Transverse colon (tissue), 4 donors: ENCODE measurements at regions not wholly inside any gene's neighbourhood (a gene's known extent, or its start where the extent isn't known, plus 50 kb on each side); places are given as distances from the start of the nearest gene placed in this dataset.

ENCODE experiments used
- POLR2A ChIP-seq: fragments of 450-650 bp; IDR thresholded peaks from one replicate; pipeline ENCODE4 v1.6.1; 2016; ENCODE audit warnings: antibody characterized with exemption, mild to moderate bottlenecking, moderate library complexity
- POLR2AphosphoS5 ChIP-seq, 3 donors: sonication (generic); formaldehyde crosslinking; IDR thresholded peaks; one replicate each; pipeline ENCODE4 v1.6.1; 2016; ENCODE audit warnings: antibody characterized with exemption in 3 of 3
- TF ChIP-seq, protein P1 (sequence below), 5 experiments: fragments of 200-600 bp in 3 of 5; fragments of 450-650 bp in 2 of 5; sonication (generic) in 3 of 5; IDR thresholded peaks; 1 replicate in 2 of 5; 2 replicates in 3 of 5; pipeline ENCODE4 v1.5.1; 2016 to 2017; ENCODE audit warnings: antibody characterized with exemption in 5 of 5, inconsistent platforms in 3 of 5, mild to moderate bottlenecking in 2 of 5, moderate library complexity in 1 of 5

DNA sequence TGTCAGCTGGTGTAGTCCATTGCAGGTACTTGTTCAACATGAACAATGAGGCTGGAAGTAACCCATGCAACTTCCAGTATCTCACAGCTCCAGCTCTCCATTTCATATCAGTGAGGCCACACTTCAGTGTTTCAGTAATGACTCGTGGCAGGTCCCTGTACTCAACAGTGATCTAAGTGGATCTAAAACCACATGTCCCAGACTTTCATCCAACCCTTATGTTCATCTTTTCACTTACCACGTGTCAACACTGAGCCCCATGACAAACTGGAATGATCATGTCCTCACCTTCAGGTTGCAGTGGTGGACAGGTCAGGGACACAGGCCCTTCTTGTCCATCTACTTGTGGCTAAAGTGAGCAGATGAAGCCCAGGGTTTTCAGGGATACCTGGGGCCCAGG, 155.0 kb upstream of the GRB10 start:
- TF ChIP-seq, protein P1, sequence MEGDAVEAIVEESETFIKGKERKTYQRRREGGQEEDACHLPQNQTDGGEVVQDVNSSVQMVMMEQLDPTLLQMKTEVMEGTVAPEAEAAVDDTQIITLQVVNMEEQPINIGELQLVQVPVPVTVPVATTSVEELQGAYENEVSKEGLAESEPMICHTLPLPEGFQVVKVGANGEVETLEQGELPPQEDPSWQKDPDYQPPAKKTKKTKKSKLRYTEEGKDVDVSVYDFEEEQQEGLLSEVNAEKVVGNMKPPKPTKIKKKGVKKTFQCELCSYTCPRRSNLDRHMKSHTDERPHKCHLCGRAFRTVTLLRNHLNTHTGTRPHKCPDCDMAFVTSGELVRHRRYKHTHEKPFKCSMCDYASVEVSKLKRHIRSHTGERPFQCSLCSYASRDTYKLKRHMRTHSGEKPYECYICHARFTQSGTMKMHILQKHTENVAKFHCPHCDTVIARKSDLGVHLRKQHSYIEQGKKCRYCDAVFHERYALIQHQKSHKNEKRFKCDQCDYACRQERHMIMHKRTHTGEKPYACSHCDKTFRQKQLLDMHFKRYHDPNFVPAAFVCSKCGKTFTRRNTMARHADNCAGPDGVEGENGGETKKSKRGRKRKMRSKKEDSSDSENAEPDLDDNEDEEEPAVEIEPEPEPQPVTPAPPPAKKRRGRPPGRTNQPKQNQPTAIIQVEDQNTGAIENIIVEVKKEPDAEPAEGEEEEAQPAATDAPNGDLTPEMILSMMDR (IDR thresholded peaks at IDR 0.05) = no peak
- no peak for TF ChIP-seq POLR2A
- no peak for TF ChIP-seq POLR2AphosphoS5 (IDR thresholded peaks at IDR 0.05)
